Right lobe of liver (tissue), 6 donors: ENCODE measurements at regions not wholly inside any gene's neighbourhood (a gene's known extent, or its start where the extent isn't known, plus 50 kb on each side); places are given as distances from the start of the nearest gene placed in this dataset.
A peak's percentile ranks its signal among the peaks of the same experiment; 100 is the strongest.

ENCODE experiments used
- ATAC-seq, 4 donors: fragments of 200-7000 bp; cut with Tn5 transposase; one replicate each; pipeline ENCODE4 v1.9.1; 2020; ENCODE audit warnings: mild to moderate bottlenecking in 4 of 4, moderate library complexity in 4 of 4
- DNase-seq, 3 donors: peaks; one replicate each; pipeline ENCODE4 v3.0.0-alpha.2; 2020
- H3K27ac ChIP-seq, 3 donors: fragments of 200-600 bp; one replicate each; pipeline ENCODE4 v1.8.0; 2022
- H3K27me3 ChIP-seq, 2 donors: fragments of 200-600 bp; one replicate each; pipeline ENCODE4 v1.8.0; 2022
- H3K36me3 ChIP-seq, 4 donors: fragments of 200-600 bp; sonication (generic) in 1 of 4; one replicate each; pipeline versions ENCODE4 v1.5.1 to v1.8.0; 2017 to 2022; ENCODE audit warnings: control low read depth in 1 of 4
- H3K4me1 ChIP-seq, 4 donors: fragments of 200-600 bp; sonication (generic) in 1 of 4; one replicate each; pipeline versions ENCODE4 v1.5.1 to v1.8.0; 2017 to 2022; ENCODE audit warnings: control low read depth in 1 of 4
- H3K4me3 ChIP-seq, 3 donors: fragments of 200-600 bp; one replicate each; pipeline ENCODE4 v1.8.0; 2022
- H3K9me3 ChIP-seq, 4 donors: fragments of 200-600 bp; sonication (generic) in 1 of 4; one replicate each; pipeline versions ENCODE4 v1.5.1 to v1.8.0; 2017 to 2022; ENCODE audit warnings: control low read depth in 1 of 4
- POLR2A ChIP-seq: fragments of 450-650 bp; IDR thresholded peaks from one replicate; pipeline ENCODE4 v1.6.1; 2017; ENCODE audit warnings: antibody characterized with exemption, mild to moderate bottlenecking
- WGBS: methylation state at CpG from one replicate; pipeline ENCODE4 v1.1.6; 2018; ENCODE audit warnings: low coverage, low lambda C conversion rate; ENCODE audit not compliant: insufficient coverage; ENCODE audit errors: missing lambda C conversion rate; 5-methylcytosine and 5-hydroxymethylcytosine counted together
- intact Hi-C, 2 donors: fragments of 100-400 bp; cut with DNase I; formaldehyde crosslinking; loops; one replicate each; pipeline versions ENCODE4 v1.11.2 to v1.14.1; 2022
- TF ChIP-seq, protein P1 (sequence below), 4 donors: fragments of 200-600 bp in 3 of 4; fragments of 450-650 bp in 1 of 4; IDR thresholded peaks; one replicate each; pipeline versions ENCODE4 v1.5.1 to v1.8.0; 2016 to 2022; ENCODE audit warnings: antibody characterized with exemption in 4 of 4, mild to moderate bottlenecking in 2 of 4
- donor health status: DM: no; HTN: yes; CAD: no.
- donor health status: DM: no; HTN: no; CAD: no.
- donor health status: DM: no; HTN: no; CAD: no.
- donor health status: DM: no; HTN: yes; CAD: no.
- donor health status: DM: no; HTN: yes; CAD: no.

DNA sequence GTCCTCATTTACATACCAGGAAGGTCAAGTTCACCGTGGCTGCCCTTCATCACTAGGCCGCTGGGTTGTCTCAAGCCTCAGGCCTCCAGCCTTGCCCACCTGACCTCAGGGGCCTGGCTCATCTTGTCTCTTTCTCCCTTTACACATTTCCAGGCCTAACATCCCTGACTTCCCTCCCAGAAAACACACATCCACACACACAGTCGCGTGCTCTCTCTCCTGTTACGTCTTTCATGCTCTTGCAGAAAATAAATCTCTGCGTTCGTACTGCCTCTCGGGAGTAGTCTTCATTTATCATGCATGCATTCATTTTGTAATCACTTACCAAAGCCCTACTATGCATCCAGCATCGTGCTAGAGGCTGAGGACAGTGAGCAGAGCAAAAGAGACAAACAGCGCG, 220.0 kb upstream of the PWP1 start:
- DNase-seq, result no peak
- intact Hi-C loops, result no loop called here
- H3K27ac ChIP-seq, result no peak overlapping the region
- H3K4me1 ChIP-seq, result no peaks in the 10 kb centered on the region
- H3K27me3 ChIP-seq, result no peaks in the 10 kb centered on the region
- WGBS, result 80% methylated on average over 10 of the region's 11 CpGs
- H3K36me3 ChIP-seq, result no peaks in the 10 kb centered on the region
- H3K9me3 ChIP-seq, result no peaks in the 10 kb centered on the region
- no peak for TF ChIP-seq POLR2A
- TF ChIP-seq, protein P1, sequence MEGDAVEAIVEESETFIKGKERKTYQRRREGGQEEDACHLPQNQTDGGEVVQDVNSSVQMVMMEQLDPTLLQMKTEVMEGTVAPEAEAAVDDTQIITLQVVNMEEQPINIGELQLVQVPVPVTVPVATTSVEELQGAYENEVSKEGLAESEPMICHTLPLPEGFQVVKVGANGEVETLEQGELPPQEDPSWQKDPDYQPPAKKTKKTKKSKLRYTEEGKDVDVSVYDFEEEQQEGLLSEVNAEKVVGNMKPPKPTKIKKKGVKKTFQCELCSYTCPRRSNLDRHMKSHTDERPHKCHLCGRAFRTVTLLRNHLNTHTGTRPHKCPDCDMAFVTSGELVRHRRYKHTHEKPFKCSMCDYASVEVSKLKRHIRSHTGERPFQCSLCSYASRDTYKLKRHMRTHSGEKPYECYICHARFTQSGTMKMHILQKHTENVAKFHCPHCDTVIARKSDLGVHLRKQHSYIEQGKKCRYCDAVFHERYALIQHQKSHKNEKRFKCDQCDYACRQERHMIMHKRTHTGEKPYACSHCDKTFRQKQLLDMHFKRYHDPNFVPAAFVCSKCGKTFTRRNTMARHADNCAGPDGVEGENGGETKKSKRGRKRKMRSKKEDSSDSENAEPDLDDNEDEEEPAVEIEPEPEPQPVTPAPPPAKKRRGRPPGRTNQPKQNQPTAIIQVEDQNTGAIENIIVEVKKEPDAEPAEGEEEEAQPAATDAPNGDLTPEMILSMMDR (IDR thresholded peaks at IDR 0.05), result no peak
- no peak for ATAC-seq
- H3K4me3 ChIP-seq, result no peak overlapping the region

DNA sequence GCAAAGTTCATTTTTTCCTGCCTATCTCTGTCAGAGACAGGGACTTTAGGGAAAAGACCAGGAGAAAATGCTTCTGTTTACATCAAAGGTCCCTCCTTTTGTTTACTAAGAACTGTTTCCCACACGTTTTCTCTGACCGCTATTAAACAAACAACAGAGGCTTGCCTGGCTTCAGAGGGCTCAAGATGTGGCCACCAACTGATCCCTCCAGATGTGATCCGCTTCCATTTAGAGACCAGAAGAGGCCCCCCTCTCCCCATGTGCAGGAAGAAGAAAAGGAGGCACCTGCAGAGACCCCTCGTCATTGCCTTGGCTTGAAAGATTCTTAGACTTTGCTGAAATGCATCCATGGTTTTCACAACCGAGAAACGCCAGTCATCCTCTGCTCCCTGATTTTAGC, 217.9 kb upstream of the PWP1 start:
- H3K27me3 ChIP-seq, result no peaks in the 10 kb centered on the region
- no peaks in the 10 kb centered on the region for H3K36me3 ChIP-seq
- intact Hi-C loops, result no loop called here
- DNase-seq (no peak), ATAC-seq (no peak)
- H3K4me3 ChIP-seq, result no peak overlapping the region
- H3K27ac ChIP-seq, result no peak overlapping the region
- 52% methylated on average over 6 of the region's 6 CpGs for WGBS
- TF ChIP-seq, protein P1 (IDR thresholded peaks at IDR 0.05), result no peak
- no peak for TF ChIP-seq POLR2A
- no peaks in the 10 kb centered on the region for H3K4me1 ChIP-seq
- no peaks in the 10 kb centered on the region for H3K9me3 ChIP-seq

DNA sequence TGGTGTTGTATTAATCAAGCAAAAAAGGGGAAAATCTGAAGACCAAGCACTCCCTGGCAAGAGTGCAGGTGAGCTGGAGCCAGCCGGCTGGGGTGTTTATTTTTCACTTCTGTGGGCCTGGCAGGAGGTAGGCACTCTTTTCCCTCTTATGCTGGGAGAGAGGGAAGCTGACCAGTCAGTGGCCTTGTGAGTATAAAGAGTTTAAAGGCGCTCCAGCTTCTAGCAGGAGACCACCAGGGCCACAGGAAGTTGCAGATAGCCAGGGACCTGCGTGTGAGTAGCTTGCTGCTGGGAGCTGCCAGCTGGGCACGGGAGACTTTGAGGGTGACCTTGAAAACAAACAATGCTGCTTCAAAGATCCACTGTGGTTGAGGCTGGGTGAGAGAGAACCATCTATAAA, 217.4 kb upstream of the PWP1 start:
- ATAC-seq (peak; percentile 62 to 81 (median 64)), DNase-seq (no peak)
- no peak overlapping the region for H3K27ac ChIP-seq
- WGBS, result 13% methylated on average over 4 of the region's 4 CpGs
- no peak for TF ChIP-seq POLR2A
- TF ChIP-seq, protein P1 (IDR thresholded peaks at IDR 0.05), result no peak
- H3K4me3 ChIP-seq, result no peak overlapping the region
- H3K27me3 ChIP-seq, result no peaks in the 10 kb centered on the region
- H3K36me3 ChIP-seq, result no peaks in the 10 kb centered on the region
- no peaks in the 10 kb centered on the region for H3K4me1 ChIP-seq
- intact Hi-C loops, result no loop called here
- H3K9me3 ChIP-seq, result no peaks in the 10 kb centered on the region

DNA sequence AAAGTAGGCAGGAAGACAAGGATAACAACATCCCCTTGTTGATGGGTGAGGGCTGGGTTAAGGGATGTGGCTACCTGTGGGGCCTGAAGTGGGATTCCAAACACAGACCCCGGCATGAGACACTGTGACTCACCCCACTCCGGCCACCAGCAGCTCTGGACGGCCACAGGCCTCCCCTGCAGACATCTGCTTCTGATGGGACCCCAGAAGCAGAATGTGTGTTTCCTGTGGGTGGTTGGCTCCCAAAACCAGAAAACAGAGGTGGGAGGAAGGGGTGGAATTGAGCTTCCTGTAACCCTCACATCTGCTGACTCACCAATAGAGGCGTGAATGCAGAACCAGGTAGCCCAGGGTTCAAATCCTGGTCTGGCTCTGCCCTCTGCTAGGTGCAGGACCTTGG, 216.6 kb upstream of the PWP1 start:
- H3K9me3 ChIP-seq, result no peaks in the 10 kb centered on the region
- WGBS, result no CpG with 5 or more reads among the region's 4 CpGs
- no peaks in the 10 kb centered on the region for H3K27me3 ChIP-seq
- intact Hi-C loops, result no loop called here
- no peak for ATAC-seq
- H3K27ac ChIP-seq, result no peak overlapping the region
- no peaks in the 10 kb centered on the region for H3K36me3 ChIP-seq
- H3K4me3 ChIP-seq, result no peak overlapping the region
- H3K4me1 ChIP-seq, result no peaks in the 10 kb centered on the region
- no peak for DNase-seq
- TF ChIP-seq, protein P1 (IDR thresholded peaks at IDR 0.05), result no peak
- TF ChIP-seq POLR2A, result no peak

DNA sequence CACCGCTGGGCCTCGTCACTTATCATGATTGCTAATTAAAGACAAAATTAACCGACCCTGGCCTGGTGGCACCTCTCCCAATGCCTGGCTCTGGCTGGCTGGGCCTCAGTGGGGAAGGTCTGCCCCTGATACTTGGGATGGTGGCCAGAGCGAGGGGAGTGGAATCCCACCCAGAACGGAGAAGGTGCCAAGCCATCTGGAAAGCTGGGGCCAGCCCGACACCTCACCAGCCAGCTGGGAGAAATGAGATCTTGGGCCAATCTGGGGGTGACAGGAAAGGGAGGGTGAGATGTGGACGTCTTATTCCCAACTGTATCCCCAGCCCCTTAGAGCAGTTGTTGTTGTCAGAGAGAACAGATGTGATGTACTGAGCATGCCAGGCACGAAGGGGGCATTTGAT, 215.0 kb upstream of the PWP1 start:
- 80% methylated on average over 3 of the region's 8 CpGs for WGBS
- Histone ChIP-seq H3K27me3 (no peaks in the 10 kb centered on the region), H3K9me3 (no peaks in the 10 kb centered on the region), H3K36me3 (no peaks in the 10 kb centered on the region), H3K27ac (no peak overlapping the region), H3K4me3 (no peak overlapping the region), H3K4me1 (no peaks in the 10 kb centered on the region)
- DNase-seq, result no peak
- ATAC-seq, result no peak
- TF ChIP-seq POLR2A, result no peak
- TF ChIP-seq, protein P1 (IDR thresholded peaks at IDR 0.05), result no peak
- intact Hi-C loops, result no loop called here
